Muscle of arm (tissue), 1 donor: ENCODE measurements at regions not wholly inside any gene's neighbourhood (a gene's known extent, or its start where the extent isn't known, plus 50 kb on each side); places are given as distances from the start of the nearest gene placed in this dataset.

Experiments
- DNase-seq: peaks from one replicate; pipeline ENCODE4 v3.0.0-alpha.2; 2013

GRCh38 chr4:166491635-166492034 lies 618.6 kb downstream of the TLL1 start:
- DNase-seq: no peak

- DNase-seq: no peak
Measured at GRCh38 chr4:166493924-166494345, 620.9 kb downstream of the TLL1 start.

- DNase-seq: peak; percentile 53
Measured at GRCh38 chr4:166498546-166498945, 625.5 kb downstream of the TLL1 start.

GRCh38 chr4:166499820-166500219 lies 626.8 kb downstream of the TLL1 start:
- DNase-seq: no peak

- DNase-seq: no peak
Measured at GRCh38 chr4:166501941-166502382, 628.9 kb downstream of the TLL1 start.

- no peak for DNase-seq
Measured at GRCh38 chr4:166502660-166503059, 629.6 kb downstream of the TLL1 start.

- DNase-seq: no peak
Measured at GRCh38 chr4:166506051-166506450, 633.0 kb downstream of the TLL1 start.

- DNase-seq: no peak
Measured at GRCh38 chr4:166512267-166512666, 639.2 kb downstream of the TLL1 start.

GRCh38 chr4:166518315-166518714 lies 645.3 kb downstream of the TLL1 start:
- DNase-seq: no peak

GRCh38 chr4:166518776-166519175 lies 645.7 kb downstream of the TLL1 start:
- no peak for DNase-seq

- DNase-seq: no peak
Measured at GRCh38 chr4:166519774-166520173, 646.7 kb downstream of the TLL1 start.

- DNase-seq: no peak
Measured at GRCh38 chr4:166527500-166527899, 654.5 kb downstream of the TLL1 start.

GRCh38 chr4:166531703-166532102 lies 658.7 kb downstream of the TLL1 start:
- DNase-seq: no peak

GRCh38 chr4:166535865-166536264 lies 662.8 kb downstream of the TLL1 start:
- DNase-seq: no peak

GRCh38 chr4:166538491-166539005 lies 665.5 kb downstream of the TLL1 start:
- DNase-seq: no peak

- DNase-seq: no peak
Measured at GRCh38 chr4:166546009-166546408, 673.0 kb downstream of the TLL1 start.

- no peak for DNase-seq
Measured at GRCh38 chr4:166577639-166578038, 656.7 kb downstream of the SPOCK3 start.

- DNase-seq: no peak
Measured at GRCh38 chr4:166585491-166585890, 648.8 kb downstream of the SPOCK3 start.

- peak; percentile 2 for DNase-seq
Measured at GRCh38 chr4:166594326-166594946, 639.9 kb downstream of the SPOCK3 start.

GRCh38 chr4:166600264-166600663 lies 634.0 kb downstream of the SPOCK3 start:
- no peak for DNase-seq

- DNase-seq: no peak
Measured at GRCh38 chr4:166602068-166602467, 632.2 kb downstream of the SPOCK3 start.

GRCh38 chr4:166622425-166622977 lies 611.8 kb downstream of the SPOCK3 start:
- no peak for DNase-seq

GRCh38 chr4:166625018-166625637 lies 609.2 kb downstream of the SPOCK3 start:
- no peak for DNase-seq
